Ascending aorta (tissue), 2 donors: ENCODE measurements at regions not wholly inside any gene's neighbourhood (a gene's known extent, or its start where the extent isn't known, plus 50 kb on each side); places are given as distances from the start of the nearest gene placed in this dataset.
"Not testable (repeated sequence)": the region's sequence is repeated elsewhere in the genome, so short reads cannot be mapped to it uniquely, and the experiment has no call there.

Source experiments
- DNase-seq, 2 donors: peaks; one replicate each; pipeline ENCODE4 v3.0.0-alpha.2; 2019; ENCODE audit warnings: low spot score in 2 of 2
- H3K27ac ChIP-seq, 2 donors: fragments of 200-600 bp; sonication (generic); one replicate each; pipeline ENCODE4 v1.5.1; 2016 to 2017; ENCODE audit warnings: mild to moderate bottlenecking in 1 of 2
- H3K27me3 ChIP-seq: fragments of 200-600 bp; sonication (generic); one replicate; pipeline ENCODE4 v1.5.1; 2017
- H3K36me3 ChIP-seq, 2 donors: fragments of 200-600 bp; sonication (generic); one replicate each; pipeline ENCODE4 v1.5.1; 2016
- H3K4me1 ChIP-seq, 2 donors: fragments of 200-600 bp; sonication (generic); one replicate each; pipeline ENCODE4 v1.5.1; 2016 to 2017; ENCODE audit warnings: mild to moderate bottlenecking in 1 of 2
- H3K4me3 ChIP-seq, 2 donors: fragments of 200-600 bp; sonication (generic); one replicate each; pipeline ENCODE4 v1.5.1; 2016 to 2017; ENCODE audit warnings: mild to moderate bottlenecking in 1 of 2
- H3K9me3 ChIP-seq, 2 donors: fragments of 200-600 bp; sonication (generic); one replicate each; pipeline ENCODE4 v1.5.1; 2016
- CTCF ChIP-seq, 3 experiments: fragments of 200-600 bp in 2 of 3; fragments of 450-650 bp in 1 of 3; sonication (generic) in 2 of 3; IDR thresholded peaks; one replicate each; pipeline ENCODE4 v1.5.1; 2016 to 2019; ENCODE audit warnings: antibody characterized with exemption in 3 of 3, mild to moderate bottlenecking in 1 of 3, moderate library complexity in 1 of 3
- intact Hi-C: fragments of 100-400 bp; cut with DNase I; formaldehyde crosslinking; loops from one replicate; pipeline ENCODE4 v1.15.1; 2023

GRCh38 chr10:107520348-107520747 is 355.8 kb upstream of the SORCS1 start:
- Histone ChIP-seq H3K27ac (no peak overlapping the region), H3K9me3 (no peaks in the 10 kb centered on the region), H3K27me3 (no peaks in the 10 kb centered on the region), H3K36me3 (no peaks in the 10 kb centered on the region), H3K4me3 (no peak overlapping the region), H3K4me1 (no peaks in the 10 kb centered on the region)
- TF ChIP-seq CTCF (IDR thresholded peaks at IDR 0.05), result no peak
- no peak for DNase-seq
- intact Hi-C loops, result no loop called here

- DNase-seq, result no peak
- H3K27ac ChIP-seq, result no peak overlapping the region
- H3K27me3 ChIP-seq, result no peaks in the 10 kb centered on the region
- H3K4me1 ChIP-seq, result no peaks in the 10 kb centered on the region
- H3K9me3 ChIP-seq, result no peaks in the 10 kb centered on the region
- H3K36me3 ChIP-seq, result no peaks in the 10 kb centered on the region
- no peak overlapping the region for H3K4me3 ChIP-seq
- intact Hi-C loops, result no loop called here
- TF ChIP-seq CTCF (IDR thresholded peaks at IDR 0.05), result no peak
Measured at GRCh38 chr10:107517811-107518210, 353.3 kb upstream of the SORCS1 start.

GRCh38 chr10:107516349-107516748 is 351.8 kb upstream of the SORCS1 start:
- DNase-seq, result no peak
- H3K4me3 ChIP-seq, result no peak overlapping the region
- H3K27ac ChIP-seq, result no peak overlapping the region
- TF ChIP-seq CTCF (IDR thresholded peaks at IDR 0.05), result no peak
- no peaks in the 10 kb centered on the region for H3K4me1 ChIP-seq
- H3K27me3 ChIP-seq, result no peaks in the 10 kb centered on the region
- no peaks in the 10 kb centered on the region for H3K36me3 ChIP-seq
- intact Hi-C loops, result no loop called here
- no peaks in the 10 kb centered on the region for H3K9me3 ChIP-seq

GRCh38 chr10:107504011-107504410 is 339.5 kb upstream of the SORCS1 start:
- H3K9me3 ChIP-seq, H3K27ac ChIP-seq, H3K4me3 ChIP-seq, DNase-seq, H3K4me1 ChIP-seq, intact Hi-C loops, H3K27me3 ChIP-seq, H3K36me3 ChIP-seq: not testable (repeated sequence)

GRCh38 chr10:107502229-107502985 is 337.9 kb upstream of the SORCS1 start:
- Histone ChIP-seq H3K4me1 (no peaks in the 10 kb centered on the region), H3K4me3 (no peak overlapping the region), H3K27ac (no peak overlapping the region), H3K9me3 (no peaks in the 10 kb centered on the region), H3K36me3 (no peaks in the 10 kb centered on the region), H3K27me3 (no peaks in the 10 kb centered on the region)
- intact Hi-C loops, result loop anchor here (2.0 kb wide), 1 partner anchor 68 kb away; no protein-coding TSS in a partner anchor
- TF ChIP-seq CTCF (IDR thresholded peaks at IDR 0.05), result no peak
- DNase-seq, result no peak

DNA sequence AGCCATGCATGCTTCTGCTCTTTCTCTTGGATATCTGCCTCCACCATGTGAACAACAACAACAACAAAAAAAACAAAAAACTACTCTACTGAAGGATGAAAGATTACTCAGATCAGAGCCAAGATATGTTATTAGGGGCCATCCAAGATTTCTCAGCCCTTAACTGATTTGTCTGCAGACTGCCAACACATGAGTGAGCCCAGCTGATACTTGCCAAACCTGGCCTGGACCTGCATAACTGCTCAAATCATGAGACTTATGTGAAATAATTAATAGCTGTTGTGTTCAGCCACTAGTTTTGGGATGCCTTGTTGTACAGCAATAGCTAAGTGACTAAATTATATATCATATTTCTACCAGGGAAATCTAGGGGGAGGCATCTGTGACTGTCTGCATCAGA is 334.5 kb upstream of the SORCS1 start:
- TF ChIP-seq CTCF (IDR thresholded peaks at IDR 0.05), result no peak
- intact Hi-C loops, result no loop called here
- no peak overlapping the region for H3K27ac ChIP-seq
- no peaks in the 10 kb centered on the region for H3K36me3 ChIP-seq
- no peaks in the 10 kb centered on the region for H3K4me1 ChIP-seq
- DNase-seq, result no peak
- H3K9me3 ChIP-seq, result no peaks in the 10 kb centered on the region
- no peaks in the 10 kb centered on the region for H3K27me3 ChIP-seq
- H3K4me3 ChIP-seq, result no peak overlapping the region
